HG02759 (cell line): ENCODE measurements at regions not wholly inside any gene's neighbourhood (a gene's known extent, or its start where the extent isn't known, plus 50 kb on each side); places are given as distances from the start of the nearest gene placed in this dataset.
"Not testable (repeated sequence)": the region's sequence is repeated elsewhere in the genome, so short reads cannot be mapped to it uniquely, and the experiment has no call there.

Experiments
- ATAC-seq: cut with Tn5 transposase; IDR thresholded peaks from one replicate; pipeline ENCODE4 v1.9.1; 2021; ENCODE audit warnings: mild to moderate bottlenecking, moderate library complexity; ENCODE audit not compliant: unreplicated experiment

- ATAC-seq = no peak
Measured at GRCh38 chr5:174998131-174998730, 273.8 kb downstream of the MSX2 start.

- no peak for ATAC-seq
Measured at GRCh38 chr5:174997688-174998087, 273.3 kb downstream of the MSX2 start.

GRCh38 chr5:174996941-174997340, 272.6 kb downstream of the MSX2 start:
- no peak for ATAC-seq

GRCh38 chr5:174995827-174996226, 271.4 kb downstream of the MSX2 start:
- ATAC-seq = no peak

- ATAC-seq = no peak
Measured at GRCh38 chr5:174991847-174992246, 267.5 kb downstream of the MSX2 start.

- ATAC-seq = no peak
Measured at GRCh38 chr5:174990909-174991308, 266.5 kb downstream of the MSX2 start.

GRCh38 chr5:174987443-174988012, 263.1 kb downstream of the MSX2 start:
- ATAC-seq = no peak

GRCh38 chr5:174984863-174985262, 260.5 kb downstream of the MSX2 start:
- ATAC-seq = no peak

- ATAC-seq = no peak
Measured at GRCh38 chr5:174982485-174982884, 258.1 kb downstream of the MSX2 start.

- ATAC-seq = no peak
Measured at GRCh38 chr5:174981416-174981815, 257.0 kb downstream of the MSX2 start.

- ATAC-seq = no peak
Measured at GRCh38 chr5:174980952-174981351, 256.6 kb downstream of the MSX2 start.

GRCh38 chr5:174972291-174972690, 247.9 kb downstream of the MSX2 start:
- no peak for ATAC-seq

- ATAC-seq = no peak
Measured at GRCh38 chr5:174971210-174971609, 246.8 kb downstream of the MSX2 start.

- ATAC-seq = no peak
Measured at GRCh38 chr5:174970502-174970901, 246.1 kb downstream of the MSX2 start.

GRCh38 chr5:174953871-174954270, 229.5 kb downstream of the MSX2 start:
- ATAC-seq = no peak

- peak; percentile 71 for ATAC-seq
Measured at GRCh38 chr5:174951151-174951780, 226.9 kb downstream of the MSX2 start.

- ATAC-seq = no peak
Measured at GRCh38 chr5:174947548-174947947, 223.2 kb downstream of the MSX2 start.

- no peak for ATAC-seq
Measured at GRCh38 chr5:174945853-174946252, 221.5 kb downstream of the MSX2 start.

GRCh38 chr5:174943785-174944184, 219.4 kb downstream of the MSX2 start:
- no peak for ATAC-seq

GRCh38 chr5:174943002-174943401, 218.6 kb downstream of the MSX2 start:
- not testable (repeated sequence) for ATAC-seq

- ATAC-seq = no peak
Measured at GRCh38 chr5:174937201-174938123, 213.1 kb downstream of the MSX2 start.
